ENCODE measurements at regions not wholly inside any gene's neighbourhood (a gene's known extent, or its start where the extent isn't known, plus 50 kb on each side); places are given as distances from the start of the nearest gene placed in this dataset.

GRCh38 chr10:131819241-131820072 lies 81.4 kb upstream of the PPP2R2D start:
- no peak overlapping the region for H3T11ph ChIP-seq (ENCODE audit: low read length)

More at GRCh38 chr10:131819241-131820072, 81.4 kb upstream of the PPP2R2D start:
- Histone ChIP-seq H3K14ac (ENCODE audit: insufficient read depth, low read length) (no peak overlapping the region; the same call in 1 of the 2 replicates), H3K79me1 (ENCODE audit: insufficient read depth, low read depth, low read length, poor library complexity, severe bottlenecking) (no peaks in the 10 kb centered on the region), H3K23ac (ENCODE audit: insufficient read length, low read depth, low read length) (no peak overlapping the region), H2BK5ac (ENCODE audit: insufficient read length, low read length) (no peak overlapping the region), H3K4ac (ENCODE audit: low read depth, low read length) (no peak overlapping the region), H4K91ac (ENCODE audit: insufficient read length, low read depth, low read length) (no peak overlapping the region), H3K27ac (ENCODE audit: insufficient read length, low read depth, low read length) (no peak overlapping the region), H3K56ac (ENCODE audit: insufficient read length, low read depth, low read length) (no peak overlapping the region), H2BK12ac (ENCODE audit: insufficient read length, low read depth, low read length) (no peak overlapping the region), H3K23me2 (ENCODE audit: insufficient read length, low read depth, low read length, poor library complexity, severe bottlenecking) (no peaks in the 10 kb centered on the region), H4K8ac (replicated peaks; ENCODE audit: insufficient read length, low read depth, low read length) (no peak overlapping the region), H2BK120ac (ENCODE audit: low read depth, low read length, poor library complexity, severe bottlenecking) (no peak overlapping the region), H3K9ac (ENCODE audit: extremely low read depth, insufficient read length, low read length) (no peak overlapping the region), H3K4me1 (ENCODE audit: insufficient read depth, low read length) (no peaks in the 10 kb centered on the region), H3K27me3 (ENCODE audit: insufficient read depth, low read length) (no peaks in the 10 kb centered on the region), H2AFZ (ENCODE audit: low read length) (no peak overlapping the region), H4K5ac (ENCODE audit: insufficient read length, low read depth, low read length) (no peak overlapping the region), H3K79me2 (ENCODE audit: insufficient read depth, low read length) (no peaks in the 10 kb centered on the region), H3K9me3 (ENCODE audit: control insufficient read depth, low read depth, low read length) (no peaks in the 10 kb centered on the region), H3K18ac (ENCODE audit: insufficient read length, low read depth, low read length) (no peak overlapping the region), H2BK20ac (ENCODE audit: low read depth, low read length, poor library complexity, severe bottlenecking) (no peak overlapping the region), H2AK5ac (ENCODE audit: insufficient read length, low read length) (no peak overlapping the region), H3K4me2 (ENCODE audit: insufficient read depth, insufficient read length, low read length) (no peak overlapping the region), H4K20me1 (ENCODE audit: control insufficient read depth, insufficient read depth, insufficient read length) (no peaks in the 10 kb centered on the region), H2BK15ac (ENCODE audit: low read depth, low read length) (no peak overlapping the region)
- Mint-ChIP-seq H3K9me3 (no peaks in the 10 kb centered on the region), H3K4me3 (no peak overlapping the region), H3K27me3 (ENCODE audit: low read depth) (no peaks in the 10 kb centered on the region; the same call in 1 of the 2 replicates), H3K36me3 (ENCODE audit: insufficient read depth in 1 of 3, low read depth in 3 of 3) (no peaks in the 10 kb centered on the region), H3K4me1 (peaks cover 9 to 20% of the 10 kb centered on the region in 2 experiments), H3K27ac (no peak overlapping the region)
- peak; percentile 25 for DNase-seq
- TF ChIP-seq CTCF (conservative IDR thresholded peaks at IDR 0.05) = no peak
- no CpG with 5 or more reads among the region's 25 CpGs for WGBS (ENCODE audit: extremely low coverage, insufficient read length, low lambda C conversion rate)
